Panc1 (cell line): ENCODE measurements at regions not wholly inside any gene's neighbourhood (a gene's known extent, or its start where the extent isn't known, plus 50 kb on each side); places are given as distances from the start of the nearest gene placed in this dataset.

Source experiments
- ATAC-seq: fragments of 200-7000 bp; cut with Tn5 transposase; 2 replicates; pipeline ENCODE4 v1.9.1; 2020; ENCODE audit warnings: mild to moderate bottlenecking, moderate library complexity
- BruUV-seq: library from RNA; stranded (reverse); fragments of 400-500 nt; replicated peaks from 2 replicates; lab custom pipeline; 2021; lab: Mats Ljungman, UMichigan
- CTCF ChIA-PET: fragments of 300-600 bp; sonication (Branson Sonifier 250); formaldehyde crosslinking; loops from one replicate; lab custom pipeline; 2022; ENCODE audit warnings: antibody characterized with exemption; lab: Charles Lee
- POLR2A ChIA-PET: fragments of 300-600 bp; sonication (Branson Sonifier 250); formaldehyde crosslinking; loops from one replicate; lab custom pipeline; 2022; ENCODE audit warnings: antibody characterized with exemption; lab: Charles Lee
- DNase-seq: peaks from one replicate; pipeline ENCODE4 v3.0.0-alpha.2; 2010; ENCODE audit warnings: low read depth, low spot score
- H3K27ac ChIP-seq: 2 replicates; pipeline ENCODE4 v1.5.1; 2011; ENCODE audit warnings: mild to moderate bottlenecking, low read length, inconsistent platforms
- H3K27me3 ChIP-seq: fragments of 200-500 bp; sonication (Bioruptor generic); 2 replicates; pipeline ENCODE4 v1.6.0; 2014; ENCODE audit warnings: low read length, inconsistent platforms; ENCODE audit not compliant: control insufficient read depth, insufficient read depth
- H3K36me3 ChIP-seq: fragments of 200-500 bp; sonication (Bioruptor generic); 2 replicates; pipeline ENCODE4 v1.5.1; 2014; ENCODE audit warnings: inconsistent platforms, mild to moderate bottlenecking, low read length, moderate library complexity; ENCODE audit not compliant: control insufficient read depth, insufficient read depth
- H3K4me1 ChIP-seq: 2 replicates; pipeline ENCODE4 v1.5.1; 2011; ENCODE audit warnings: inconsistent platforms, mild to moderate bottlenecking, low read length, moderate library complexity; ENCODE audit not compliant: control insufficient read depth, insufficient read depth
- H3K4me3 ChIP-seq, 2 experiments: 2 replicates each; pipeline ENCODE4 v1.5.1; 2011 to 2012; ENCODE audit warnings: low read depth in 2 of 2, low read length in 2 of 2, mild to moderate bottlenecking in 2 of 2, inconsistent platforms in 1 of 2, moderate library complexity in 1 of 2
- H3K9me3 ChIP-seq: fragments of 200-500 bp; sonication (Bioruptor generic); 2 replicates; pipeline ENCODE4 v1.5.1; 2014; ENCODE audit warnings: low read depth, mild to moderate bottlenecking, inconsistent platforms, low read length, moderate library complexity; ENCODE audit not compliant: control insufficient read depth, insufficient read depth
- POLR2AphosphoS5 ChIP-seq: IDR thresholded peaks from 2 replicates; pipeline ENCODE4 v1.6.1; 2012; ENCODE audit warnings: mild to moderate bottlenecking, low read depth, low read length, moderate library complexity
- REST ChIP-seq, 2 experiments: IDR thresholded peaks; 2 replicates each; pipeline ENCODE4 v1.6.1; 2011 to 2012; ENCODE audit warnings: low read depth in 2 of 2, control low read depth in 1 of 2, low read length in 1 of 2, mild to moderate bottlenecking in 1 of 2, moderate library complexity in 1 of 2; ENCODE audit not compliant: insufficient read depth in 1 of 2
- SIN3A ChIP-seq: IDR thresholded peaks from 2 replicates; pipeline ENCODE4 v1.6.1; 2012; ENCODE audit warnings: low read depth, mild to moderate bottlenecking, low read length, moderate library complexity, borderline replicate concordance; ENCODE audit not compliant: insufficient read depth
- TCF7L2 ChIP-seq: IDR thresholded peaks from 2 replicates; pipeline ENCODE4 v1.6.1; 2011; ENCODE audit warnings: mild to moderate bottlenecking, low read depth, low read length, inconsistent platforms
- in situ Hi-C: cut with HindIII; loops from 2 replicates; pipeline ENCODE4 v1.10.0; 2016; ENCODE audit warnings: low sequenced_read_pairs, low pct_unique_long_range_greater_than_20kb
- intact Hi-C: fragments of 100-400 bp; cut with micrococcal nuclease; formaldehyde crosslinking; loops from one replicate; pipeline ENCODE4 v1.10.0; 2022; ENCODE audit not compliant: unreplicated experiment
- TF ChIP-seq, protein P1 (sequence below): fragments of 450-650 bp; IDR thresholded peaks from 2 replicates; pipeline ENCODE4 v1.5.1; 2017; ENCODE audit warnings: mild to moderate bottlenecking

DNA sequence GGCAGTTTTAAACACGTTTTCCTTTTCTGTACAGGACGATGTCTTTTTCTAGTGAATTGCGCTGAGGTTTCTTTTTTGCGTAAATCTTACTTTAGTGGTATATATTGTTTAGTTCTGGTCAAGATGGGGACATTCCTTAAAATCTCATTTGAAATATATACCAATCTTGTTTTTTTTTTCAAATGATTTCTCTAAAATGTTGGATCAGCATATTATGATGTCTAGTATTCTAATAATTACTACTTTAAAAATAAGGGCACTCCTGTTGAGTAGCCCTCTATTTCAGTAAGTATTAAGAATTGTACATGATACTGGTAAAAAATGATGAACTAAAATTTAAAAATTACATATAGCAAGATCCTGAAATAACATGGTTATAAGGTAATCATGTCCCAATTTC lies 224.1 kb upstream of the ARHGAP24 start:
- DNase-seq: no peak
- intact Hi-C loops (no loop called here), in situ Hi-C loops (no loop called here)
- ATAC-seq: no peak
- TF ChIP-seq, protein P1, sequence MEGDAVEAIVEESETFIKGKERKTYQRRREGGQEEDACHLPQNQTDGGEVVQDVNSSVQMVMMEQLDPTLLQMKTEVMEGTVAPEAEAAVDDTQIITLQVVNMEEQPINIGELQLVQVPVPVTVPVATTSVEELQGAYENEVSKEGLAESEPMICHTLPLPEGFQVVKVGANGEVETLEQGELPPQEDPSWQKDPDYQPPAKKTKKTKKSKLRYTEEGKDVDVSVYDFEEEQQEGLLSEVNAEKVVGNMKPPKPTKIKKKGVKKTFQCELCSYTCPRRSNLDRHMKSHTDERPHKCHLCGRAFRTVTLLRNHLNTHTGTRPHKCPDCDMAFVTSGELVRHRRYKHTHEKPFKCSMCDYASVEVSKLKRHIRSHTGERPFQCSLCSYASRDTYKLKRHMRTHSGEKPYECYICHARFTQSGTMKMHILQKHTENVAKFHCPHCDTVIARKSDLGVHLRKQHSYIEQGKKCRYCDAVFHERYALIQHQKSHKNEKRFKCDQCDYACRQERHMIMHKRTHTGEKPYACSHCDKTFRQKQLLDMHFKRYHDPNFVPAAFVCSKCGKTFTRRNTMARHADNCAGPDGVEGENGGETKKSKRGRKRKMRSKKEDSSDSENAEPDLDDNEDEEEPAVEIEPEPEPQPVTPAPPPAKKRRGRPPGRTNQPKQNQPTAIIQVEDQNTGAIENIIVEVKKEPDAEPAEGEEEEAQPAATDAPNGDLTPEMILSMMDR: no peak
- TF ChIP-seq SIN3A (no peak), REST (IDR thresholded peaks at IDR 0.05; ENCODE audit: insufficient read depth in 1 of 2, low read depth in 2 of 2, low read length in 1 of 2) (no peak), TCF7L2 (no peak), POLR2AphosphoS5 (no peak)
- Histone ChIP-seq H3K27ac (no peak overlapping the region), H3K4me1 (no peaks in the 10 kb centered on the region), H3K9me3 (no peaks in the 10 kb centered on the region; the same call in 1 of the 2 replicates), H3K36me3 (no peaks in the 10 kb centered on the region), H3K27me3 (no peaks in the 10 kb centered on the region), H3K4me3 (no peak overlapping the region)
- CTCF ChIA-PET: no interaction called here
- POLR2A ChIA-PET: no interaction called here
- BruUV-seq: no TSS peak

DNA sequence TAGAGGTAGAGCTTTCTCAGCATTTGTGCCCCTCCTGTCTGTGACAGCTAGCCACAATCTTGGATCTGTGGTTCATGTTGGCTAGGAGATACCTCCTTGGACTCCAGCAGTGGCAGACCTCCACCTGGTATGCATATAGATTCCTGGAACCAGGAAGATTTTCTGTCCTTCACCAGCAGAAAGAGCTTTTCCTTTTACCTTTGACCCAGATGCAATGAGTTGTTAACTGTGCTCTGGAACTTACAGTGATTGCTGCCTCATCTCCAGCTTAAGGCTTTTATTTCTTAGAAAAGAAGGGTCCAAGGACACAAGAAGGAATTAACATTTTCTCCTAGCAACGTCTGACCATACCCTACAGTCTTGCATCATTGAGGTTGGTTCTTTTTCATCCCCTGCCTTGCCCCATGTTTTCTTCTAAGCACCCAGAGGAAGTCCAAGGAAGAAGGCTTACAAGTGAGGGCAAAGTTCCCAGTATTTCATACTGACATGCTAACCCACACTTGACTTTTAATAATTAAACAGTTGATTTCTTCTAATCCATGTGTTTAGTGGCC lies 217.1 kb upstream of the ARHGAP24 start:
- ChIA-PET CTCF (no interaction called here), POLR2A (no interaction called here)
- DNase-seq (no peak), ATAC-seq (no peak)
- in situ Hi-C loops (no loop called here), intact Hi-C loops (no loop called here)
- no peaks in the 10 kb centered on the region; the same call in 1 of the 2 replicates for H3K9me3 ChIP-seq
- TF ChIP-seq REST (IDR thresholded peaks at IDR 0.05; ENCODE audit: insufficient read depth in 1 of 2, low read depth in 2 of 2, low read length in 1 of 2): no peak
- no peak for TF ChIP-seq TCF7L2
- TF ChIP-seq, protein P1: no peak
- no peak for TF ChIP-seq POLR2AphosphoS5
- no peak for TF ChIP-seq SIN3A
- no peaks in the 10 kb centered on the region for H3K27me3 ChIP-seq
- H3K4me1 ChIP-seq: no peaks in the 10 kb centered on the region
- no peak overlapping the region for H3K4me3 ChIP-seq
- BruUV-seq: no TSS peak
- H3K27ac ChIP-seq: no peak overlapping the region
- H3K36me3 ChIP-seq: no peaks in the 10 kb centered on the region
